RPMI7951 (cell line): ENCODE measurements at regions not wholly inside any gene's neighbourhood (a gene's known extent, or its start where the extent isn't known, plus 50 kb on each side); places are given as distances from the start of the nearest gene placed in this dataset.
A peak's percentile ranks its signal among the peaks of the same experiment; 100 is the strongest.

Source experiments
- DNase-seq: peaks from one replicate; pipeline ENCODE4 v3.0.0-alpha.2; 2012; ENCODE audit warnings: low read depth

DNA sequence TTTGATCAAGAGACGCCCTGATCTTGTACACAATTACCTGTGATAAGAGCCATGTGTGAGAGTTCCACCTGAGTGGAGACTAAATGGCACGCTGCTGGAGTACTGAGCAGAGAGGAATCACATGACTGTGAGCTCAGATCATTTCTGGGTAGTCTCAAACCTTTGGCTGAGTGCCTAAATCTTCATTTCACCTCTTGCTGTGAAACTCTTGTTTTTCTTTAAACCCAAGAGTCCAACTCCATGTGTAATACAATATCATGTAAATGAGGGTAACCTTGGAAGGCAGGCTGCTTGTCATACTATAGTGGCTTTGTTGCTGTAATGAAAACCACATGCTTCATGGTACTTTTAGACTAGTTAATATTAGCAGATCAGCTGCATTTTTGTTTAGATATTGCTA lies 156.9 kb downstream of the CAND1 start:
- peak; percentile 86 for DNase-seq

DNA sequence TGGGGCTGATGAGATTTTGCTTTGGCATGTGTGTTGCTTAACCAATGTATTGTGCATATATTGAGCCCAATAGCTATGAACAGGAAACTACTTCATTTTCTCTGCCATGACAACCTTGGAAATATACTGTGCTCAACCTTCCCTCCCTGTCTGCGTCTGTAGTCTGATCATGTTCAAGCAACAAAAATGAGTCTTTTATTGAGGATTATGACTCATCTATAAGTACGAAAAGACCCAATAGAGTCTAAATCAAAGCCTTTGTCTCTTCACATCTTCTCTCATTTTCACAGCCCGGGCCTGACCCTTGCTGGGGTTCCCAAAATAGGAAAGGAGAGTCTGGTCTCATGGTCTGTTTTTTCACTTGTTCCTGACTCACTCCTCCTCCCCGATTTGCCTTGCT lies 158.2 kb downstream of the CAND1 start:
- DNase-seq, result peak; percentile 45

GRCh38 chr12:67428431-67428830 lies 159.3 kb downstream of the CAND1 start:
- peak; percentile 66 for DNase-seq

GRCh38 chr12:67430708-67431335 lies 161.7 kb downstream of the CAND1 start:
- DNase-seq, result peak; percentile 56

DNA sequence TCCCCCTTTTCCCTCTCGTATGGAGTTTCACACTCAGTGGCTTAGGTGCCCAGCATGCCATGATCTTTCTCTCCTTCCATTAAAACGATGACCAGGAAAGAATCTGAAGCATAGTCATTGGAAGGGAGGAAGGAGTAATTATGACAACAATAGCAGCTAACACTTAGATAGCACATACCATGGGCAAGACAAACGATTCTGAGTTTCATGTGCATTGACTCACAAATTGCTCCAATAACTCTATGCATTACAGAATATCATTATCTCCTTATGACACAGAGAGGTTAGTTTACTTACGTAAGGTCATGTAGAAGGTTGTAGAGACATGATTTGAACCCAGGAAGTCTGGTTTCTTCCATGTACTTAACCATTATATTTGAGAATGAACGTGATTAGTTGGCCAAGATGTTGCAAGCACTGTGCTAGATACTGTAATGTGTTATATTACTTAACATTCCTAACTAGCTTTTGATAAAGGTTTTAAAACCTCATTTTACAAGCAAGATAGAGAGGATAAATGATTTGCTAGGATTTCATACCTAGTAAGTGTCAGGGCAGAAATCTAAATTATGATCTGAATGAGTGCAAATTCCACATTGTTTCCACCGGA lies 162.4 kb downstream of the CAND1 start:
- DNase-seq, result no peak

DNA sequence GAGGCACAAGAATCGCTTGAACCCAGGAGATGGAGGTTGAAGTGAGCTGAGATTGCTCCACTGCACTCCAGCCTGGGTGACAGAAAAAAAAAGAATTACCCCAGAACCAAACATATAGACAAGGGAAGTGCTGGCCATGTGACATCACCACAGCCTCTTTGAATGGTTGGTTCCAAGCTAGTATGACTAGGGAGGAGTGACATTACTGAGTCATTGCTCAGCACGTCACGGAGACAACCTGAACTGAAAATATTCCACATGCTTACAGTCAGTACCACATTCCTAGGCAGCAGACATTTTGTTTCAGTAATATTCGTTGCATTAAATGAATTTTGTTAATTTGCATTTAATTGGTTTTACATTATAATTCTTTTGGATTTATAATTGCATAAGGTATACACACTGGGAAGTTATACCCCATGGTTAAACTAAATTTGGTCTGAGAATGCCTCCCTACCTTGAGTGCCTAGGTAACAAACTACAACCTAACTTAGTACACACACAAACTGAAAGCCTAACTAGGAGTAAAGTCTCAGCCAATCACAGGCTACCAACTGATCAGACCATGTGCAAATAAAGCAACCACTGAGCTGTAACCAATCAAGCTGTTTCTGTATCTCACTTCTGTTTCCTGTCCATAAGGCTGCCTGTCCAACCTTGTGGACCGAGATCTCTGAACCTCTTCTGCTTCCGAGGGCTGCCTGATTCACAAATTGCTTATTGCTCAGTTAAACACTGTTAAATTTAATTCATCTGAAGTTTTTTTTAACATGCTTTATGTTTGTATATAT lies 164.4 kb downstream of the CAND1 start:
- DNase-seq, result peak; percentile 69

DNA sequence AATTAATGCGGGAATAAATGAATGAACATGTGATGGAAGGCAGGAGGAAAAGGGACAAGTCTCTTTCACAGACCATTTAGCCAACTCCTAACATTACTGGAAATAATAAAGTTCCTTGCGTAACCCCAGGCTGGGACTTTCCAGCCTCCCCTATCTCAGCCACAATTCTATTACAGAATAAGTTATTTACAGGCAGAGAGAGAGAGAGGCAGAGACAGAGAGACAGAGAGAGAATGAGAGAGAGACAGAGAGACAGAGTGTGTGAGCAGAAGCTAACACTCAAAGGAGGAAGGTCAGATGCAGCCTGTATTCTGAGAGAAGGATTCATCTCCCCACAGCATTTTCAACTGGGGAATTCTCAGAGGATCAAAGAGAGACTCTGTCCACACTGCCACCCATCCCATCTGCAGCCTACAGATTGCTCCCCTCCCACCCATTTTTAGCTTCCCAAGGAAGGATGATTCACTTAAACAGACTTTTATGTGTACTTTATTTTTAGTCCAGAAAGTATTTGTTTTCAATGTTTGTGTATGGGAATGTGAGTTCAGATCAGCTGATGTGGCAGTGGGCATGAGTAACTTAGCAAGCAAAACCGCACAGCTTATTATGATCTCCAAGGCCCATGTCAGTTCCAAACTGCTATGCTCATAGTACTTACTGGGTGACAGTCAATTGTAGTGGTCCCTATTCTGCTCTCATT lies 165.7 kb downstream of the CAND1 start:
- peak; percentile 95 for DNase-seq

DNA sequence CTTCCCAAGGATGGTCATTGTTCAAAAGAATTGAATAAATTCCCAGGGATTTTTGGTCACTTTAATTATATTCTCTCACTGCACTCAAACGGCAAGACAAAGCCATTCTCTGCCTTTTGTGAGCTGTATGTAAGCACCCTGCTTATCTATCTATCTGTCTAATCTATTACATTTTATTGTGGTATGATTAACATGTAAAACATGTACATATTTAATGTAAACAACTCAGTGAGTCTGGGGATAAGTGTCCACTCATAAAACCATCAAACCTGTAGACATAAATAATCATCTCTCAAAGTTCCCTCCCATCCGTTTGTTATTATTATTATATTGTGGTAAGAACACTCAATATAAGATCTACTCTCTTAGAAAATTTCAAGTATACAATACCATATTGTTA lies 167.1 kb downstream of the CAND1 start:
- DNase-seq, result no peak

DNA sequence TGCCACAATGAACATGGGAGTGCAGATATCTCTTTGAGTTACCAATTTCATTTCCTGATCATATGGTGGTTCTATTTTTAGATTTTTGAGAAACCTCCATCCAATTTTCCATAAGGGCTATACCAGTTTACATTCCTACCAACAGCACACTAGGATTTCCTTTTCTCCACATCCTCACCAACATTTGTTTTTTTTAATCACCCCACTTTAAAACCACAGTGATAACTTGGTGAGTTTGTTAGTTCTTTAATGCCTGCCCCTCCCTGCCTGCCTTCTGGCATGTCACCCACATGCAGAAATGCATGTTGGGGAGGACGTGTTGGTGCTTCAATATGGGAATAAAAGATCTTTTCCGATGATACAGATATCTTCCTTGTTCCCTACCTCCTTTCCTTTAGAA lies 167.9 kb downstream of the CAND1 start:
- DNase-seq, result no peak

DNA sequence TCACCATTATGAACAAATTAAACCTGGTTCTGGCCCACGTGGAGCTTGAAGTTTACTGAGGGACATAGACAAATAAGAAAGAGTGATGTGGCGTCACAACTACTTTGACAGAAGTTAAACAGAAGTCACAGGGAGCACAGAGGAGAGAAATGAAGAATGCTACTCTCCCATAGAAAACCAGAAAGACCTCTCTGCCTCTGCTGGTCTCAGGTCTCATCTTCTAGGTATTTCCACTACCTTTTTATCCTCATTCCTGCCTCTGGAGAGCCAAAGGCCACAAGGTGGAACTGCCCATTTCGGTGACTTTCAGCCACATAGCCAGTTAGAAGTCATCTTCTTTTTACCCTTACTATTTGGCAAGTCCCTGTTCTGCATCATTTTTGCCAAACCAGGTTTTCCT lies 170.5 kb downstream of the CAND1 start:
- no peak for DNase-seq

GRCh38 chr12:67441736-67442346 lies 172.7 kb downstream of the CAND1 start:
- peak; percentile 82 for DNase-seq

DNA sequence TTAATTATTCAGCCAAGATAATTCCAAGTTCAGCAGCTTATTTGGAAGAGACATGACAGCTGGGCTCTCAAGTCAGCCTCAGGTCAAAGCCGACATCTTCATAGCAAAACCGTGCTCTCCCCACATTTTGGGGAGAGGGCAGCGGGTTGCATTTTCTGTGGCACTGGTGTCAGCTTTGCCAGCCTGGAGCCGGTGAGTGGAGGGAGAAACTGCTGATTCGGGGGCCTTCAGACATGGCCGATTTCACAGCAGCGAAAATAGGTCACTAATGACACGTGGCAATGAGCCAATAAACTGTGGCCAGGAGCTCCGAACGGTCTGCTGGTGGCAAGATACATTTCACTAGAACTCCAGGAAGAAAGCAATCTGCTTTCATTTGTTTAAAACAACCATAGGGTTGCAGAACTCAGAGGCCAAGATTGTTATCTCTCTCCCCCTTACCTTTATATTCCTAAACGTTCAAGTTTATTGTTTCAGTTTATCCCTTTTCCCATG lies 173.2 kb downstream of the CAND1 start:
- peak; percentile 69 for DNase-seq

DNA sequence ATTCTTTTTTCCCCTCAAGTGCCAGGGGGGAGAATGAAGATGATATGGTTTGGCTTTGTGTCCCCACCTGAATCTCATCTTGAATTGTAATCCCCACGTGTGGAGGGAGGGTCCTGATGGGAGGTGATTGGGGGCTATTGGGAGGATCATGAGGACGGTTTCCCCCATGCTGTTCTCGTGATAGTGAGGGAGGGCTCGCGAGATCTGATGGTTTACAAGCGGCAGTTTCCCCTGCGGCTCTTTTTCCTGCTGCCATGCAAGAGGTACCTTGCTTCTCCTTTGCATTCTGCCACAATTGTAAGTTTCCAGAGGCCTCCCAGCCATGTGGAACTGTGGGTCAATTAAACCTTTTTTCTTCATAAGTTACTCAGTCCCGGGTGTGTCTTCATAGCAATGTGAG lies 173.7 kb downstream of the CAND1 start:
- peak; percentile 64 for DNase-seq

DNA sequence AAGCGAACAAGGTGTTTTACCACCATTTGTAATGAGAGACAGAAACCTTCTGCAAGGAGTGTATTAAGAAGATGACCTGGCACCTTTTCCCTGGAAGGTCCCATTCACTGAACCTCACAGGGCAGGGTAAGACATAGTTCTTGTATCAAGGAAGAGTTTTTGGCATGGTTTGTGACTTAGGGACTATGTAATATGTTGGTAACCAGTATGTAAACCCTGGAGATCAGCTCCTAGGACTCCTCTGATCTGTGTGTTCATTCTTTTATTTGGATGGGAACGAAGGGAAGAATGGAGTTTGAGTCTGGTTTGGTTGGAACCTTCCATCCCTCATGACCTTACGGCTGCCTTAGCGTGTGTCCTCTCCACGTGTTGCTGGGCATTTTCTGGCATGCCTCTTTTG lies 175.4 kb downstream of the CAND1 start:
- DNase-seq, result no peak

GRCh38 chr12:67446716-67447115 lies 177.6 kb downstream of the CAND1 start:
- DNase-seq, result no peak

GRCh38 chr12:67447180-67447579 lies 178.0 kb downstream of the CAND1 start:
- DNase-seq, result no peak

DNA sequence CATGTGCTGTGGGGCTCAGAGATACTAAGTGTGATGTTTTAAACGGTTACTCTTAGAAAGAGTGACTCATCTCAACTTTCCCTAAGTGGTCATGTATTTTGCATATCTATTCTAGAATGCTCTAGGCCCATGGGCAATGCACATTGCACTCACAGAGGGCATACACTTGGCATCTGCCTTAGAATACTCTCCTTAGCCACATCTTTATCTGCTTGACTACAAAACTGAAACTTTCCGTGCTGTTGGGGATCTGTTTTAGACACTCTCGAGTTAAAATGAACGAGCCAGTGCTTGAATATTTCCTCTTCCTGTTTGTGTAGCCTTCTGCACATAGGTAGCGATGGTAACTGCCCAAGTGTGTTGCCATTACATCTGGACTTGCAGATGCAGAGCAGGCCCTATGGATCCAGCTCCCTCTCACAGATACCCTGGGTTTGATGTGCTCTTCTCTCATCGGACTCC lies 180.5 kb downstream of the CAND1 start:
- no peak for DNase-seq

- no peak for DNase-seq
These were observed 181.3 kb downstream of the CAND1 start for GRCh38 chr12:67450441-67450840.

DNA sequence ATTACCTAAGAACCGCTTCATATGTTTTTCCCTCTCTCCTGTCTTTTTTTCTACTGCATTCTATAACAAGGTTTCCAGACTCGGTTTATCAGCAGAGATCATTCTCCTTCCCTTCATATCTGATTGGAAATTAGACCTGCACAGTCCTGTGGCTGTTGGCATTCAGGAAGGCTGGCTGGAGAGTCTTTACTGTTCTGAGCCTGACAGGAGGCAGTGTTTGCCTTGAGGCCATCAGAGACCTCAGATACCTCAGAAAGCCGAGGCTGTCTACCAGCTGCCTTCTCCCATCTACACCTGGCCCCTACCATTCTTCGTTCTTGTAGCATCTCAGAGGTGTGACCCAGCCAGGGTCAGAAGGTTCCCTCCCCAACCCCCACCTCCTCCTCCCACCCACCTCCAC lies 182.0 kb downstream of the CAND1 start:
- no peak for DNase-seq

GRCh38 chr12:67452119-67452805 lies 183.1 kb downstream of the CAND1 start:
- no peak for DNase-seq

GRCh38 chr12:67453191-67453590 lies 184.0 kb downstream of the CAND1 start:
- no peak for DNase-seq
